ENCODE measurements at regions not wholly inside any gene's neighbourhood (a gene's known extent, or its start where the extent isn't known, plus 50 kb on each side); places are given as distances from the start of the nearest gene placed in this dataset.

- Mint-ChIP-seq H3K9me3 (no peaks in the 10 kb centered on the region), H3K27ac (no peak overlapping the region), H3K27me3 (no peaks in the 10 kb centered on the region), H3K4me3 (no peak overlapping the region), H3K36me3 (ENCODE audit: low read depth) (no peaks in the 10 kb centered on the region), H3K4me1 (no peaks in the 10 kb centered on the region)
- ChIA-PET POLR2A (no interaction called here), CTCF (no interaction called here)
- DNase-seq: no peak
- ATAC-seq (ENCODE audit: low read depth): no peak
- intact Hi-C loops (cut with micrococcal nuclease): no loop called here
- TF ChIP-seq CTCF (IDR thresholded peaks at IDR 0.05): no peak
These were observed 343.7 kb downstream of the SPRY2 start for GRCh38 chr13:79997244-79997643.

- no peaks in the 10 kb centered on the region for H3K9me3 Mint-ChIP-seq
- no peaks in the 10 kb centered on the region for H3K27me3 Mint-ChIP-seq
- intact Hi-C loops (cut with micrococcal nuclease): no loop called here
- ChIA-PET POLR2A (no interaction called here), CTCF (no interaction called here)
- TF ChIP-seq CTCF (IDR thresholded peaks at IDR 0.05): no peak
- no peak for ATAC-seq (ENCODE audit: low read depth)
- H3K4me1 Mint-ChIP-seq: no peaks in the 10 kb centered on the region
- H3K36me3 Mint-ChIP-seq (ENCODE audit: low read depth): no peaks in the 10 kb centered on the region
- DNase-seq: no peak
- no peak overlapping the region for H3K4me3 Mint-ChIP-seq
- no peak overlapping the region for H3K27ac Mint-ChIP-seq
These were observed 345.6 kb downstream of the SPRY2 start for GRCh38 chr13:79995334-79995733.

GRCh38 chr13:79992111-79992510, 348.8 kb downstream of the SPRY2 start:
- no peaks in the 10 kb centered on the region for H3K4me1 Mint-ChIP-seq
- CTCF ChIA-PET: no interaction called here
- intact Hi-C loops (cut with micrococcal nuclease): no loop called here
- no peak for DNase-seq
- H3K27ac Mint-ChIP-seq: no peak overlapping the region
- TF ChIP-seq CTCF (IDR thresholded peaks at IDR 0.05): no peak
- POLR2A ChIA-PET: no interaction called here
- H3K4me3 Mint-ChIP-seq: no peak overlapping the region
- ATAC-seq (ENCODE audit: low read depth): no peak
- H3K36me3 Mint-ChIP-seq (ENCODE audit: low read depth): no peaks in the 10 kb centered on the region
- no peaks in the 10 kb centered on the region for H3K9me3 Mint-ChIP-seq
- no peaks in the 10 kb centered on the region for H3K27me3 Mint-ChIP-seq

- POLR2A ChIA-PET: no interaction called here
- Mint-ChIP-seq H3K4me3 (no peak overlapping the region), H3K27me3 (no peaks in the 10 kb centered on the region), H3K36me3 (ENCODE audit: low read depth) (no peaks in the 10 kb centered on the region), H3K27ac (no peak overlapping the region), H3K4me1 (no peaks in the 10 kb centered on the region), H3K9me3 (no peaks in the 10 kb centered on the region)
- no peak for TF ChIP-seq CTCF (IDR thresholded peaks at IDR 0.05)
- intact Hi-C loops (cut with micrococcal nuclease): no loop called here
- ATAC-seq (ENCODE audit: low read depth): no peak
- no peak for DNase-seq
- CTCF ChIA-PET: interaction anchor here (1.1 kb wide), 1 partner anchor 17 kb away, joined by 3 read pairs; no protein-coding TSS in a partner anchor
These were observed 350.9 kb downstream of the SPRY2 start for GRCh38 chr13:79990048-79990447.

GRCh38 chr13:79989217-79989661, 351.7 kb downstream of the SPRY2 start:
- Mint-ChIP-seq H3K9me3 (no peaks in the 10 kb centered on the region), H3K4me3 (no peak overlapping the region), H3K27ac (no peak overlapping the region), H3K4me1 (no peaks in the 10 kb centered on the region), H3K27me3 (no peaks in the 10 kb centered on the region), H3K36me3 (ENCODE audit: low read depth) (no peaks in the 10 kb centered on the region)
- no peak for TF ChIP-seq CTCF (IDR thresholded peaks at IDR 0.05)
- intact Hi-C loops (cut with micrococcal nuclease): no loop called here
- ATAC-seq (ENCODE audit: low read depth) (no peak), DNase-seq (no peak)
- POLR2A ChIA-PET: no interaction called here
- CTCF ChIA-PET: no interaction called here
